ENCODE measurements at regions not wholly inside any gene's neighbourhood (a gene's known extent, or its start where the extent isn't known, plus 50 kb on each side); places are given as distances from the start of the nearest gene placed in this dataset.

DNA sequence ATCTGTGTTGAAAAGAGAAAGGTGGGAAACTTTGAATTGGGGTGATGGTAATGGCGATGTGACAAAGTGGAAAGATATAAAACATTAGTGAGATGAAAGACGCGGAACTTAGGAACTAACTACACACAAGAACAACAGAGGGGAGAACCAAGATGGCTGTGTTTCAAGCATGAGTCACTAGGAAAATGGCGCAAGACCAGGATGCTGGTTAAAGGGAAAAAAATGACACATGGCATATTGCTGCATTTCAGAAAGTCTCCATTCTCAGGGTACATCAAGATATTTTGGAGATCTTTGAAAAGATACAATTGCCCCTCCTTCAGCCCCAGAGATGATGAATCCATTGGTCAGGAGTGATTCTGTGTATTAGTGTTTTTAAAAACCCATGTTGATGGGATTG lies 164.4 kb downstream of the FBXO8 start:
- no peak overlapping the region for H2BK20ac ChIP-seq (ENCODE audit: low read length)
- ChIA-PET CTCF (ENCODE audit: partially characterized antibody) (interaction anchor here (0.7 to 2.1 kb wide), 9 partner anchors 8 to 129 kb away, joined by 3 to 24 read pairs (median 5); no protein-coding TSS in a partner anchor), POLR2A (ENCODE audit: partially characterized antibody) (no interaction called here)
- no peak overlapping the region for H3K4ac ChIP-seq (replicated peaks; ENCODE audit: insufficient read length, low read depth, low read length)
- no peak overlapping the region for H2AFZ ChIP-seq (ENCODE audit: low read length)
- H3K9ac ChIP-seq (replicated peaks in 1 of 4; ENCODE audit: extremely low read depth in 1 of 4, low read depth in 3 of 4, low read length in 3 of 4), result no peak overlapping the region
- H4K8ac ChIP-seq (ENCODE audit: extremely low read depth, insufficient read depth, low read length), result no peak overlapping the region
- H3K27ac ChIP-seq (ENCODE audit: low read depth, low read length), result no peak overlapping the region
- H4K91ac ChIP-seq (replicated peaks; ENCODE audit: insufficient read length, low read length), result no peak overlapping the region
- H3K4me3 ChIP-seq (ENCODE audit: extremely low read depth in 1 of 4, insufficient read depth in 2 of 4, low read depth in 3 of 4, low read length in 4 of 4), result no peak overlapping the region
- H3K23ac ChIP-seq (ENCODE audit: insufficient read length), result no peak overlapping the region
- no peaks in the 10 kb centered on the region for H3K9me3 ChIP-seq (ENCODE audit: insufficient read depth in 2 of 2, low read depth in 1 of 2, low read length in 1 of 2)
- no peak overlapping the region for H2BK5ac ChIP-seq (ENCODE audit: low read depth, low read length)
- H3K18ac ChIP-seq (ENCODE audit: extremely low read depth, low read length), result no peak overlapping the region
- DNase-seq (ENCODE audit: low read depth in 1 of 2, low spot score in 2 of 2) (no peak), FAIRE-seq (no peak)
- H3K23me2 ChIP-seq (ENCODE audit: low read depth, low read length), result no peaks in the 10 kb centered on the region
- H3K27me3 ChIP-seq (replicated peaks in 1 of 4; ENCODE audit: control insufficient read depth in 3 of 4, extremely low read depth in 1 of 4, insufficient read depth in 3 of 4, low read length in 3 of 4), result no peaks in the 10 kb centered on the region
- H3K14ac ChIP-seq (ENCODE audit: insufficient read length), result no peak overlapping the region
- H2BK12ac ChIP-seq (ENCODE audit: low read depth, low read length), result no peak overlapping the region
- H2BK120ac ChIP-seq (replicated peaks; ENCODE audit: low read depth, low read length), result no peak overlapping the region
- H2BK15ac ChIP-seq (ENCODE audit: low read length), result no peak overlapping the region
- H4K20me1 ChIP-seq (replicated peaks in 1 of 2; ENCODE audit: control insufficient read depth in 1 of 2, insufficient read depth in 2 of 2, low read length in 2 of 2), result no peaks in the 10 kb centered on the region
- no peaks in the 10 kb centered on the region for H3K36me3 ChIP-seq (ENCODE audit: control insufficient read depth in 2 of 4, insufficient read depth in 4 of 4, low read length in 3 of 4)
- no peak overlapping the region for H2AK5ac ChIP-seq (ENCODE audit: low read depth, low read length)
- no peak overlapping the region for H4K5ac ChIP-seq (ENCODE audit: insufficient read length, low read depth, low read length)
- no peak overlapping the region for H3K56ac ChIP-seq (replicated peaks; ENCODE audit: insufficient read length, low read depth, low read length)
- no peaks in the 10 kb centered on the region for H3K79me2 ChIP-seq (ENCODE audit: control insufficient read depth in 1 of 2, insufficient read depth in 2 of 2, low read length in 2 of 2)
- no peaks in the 10 kb centered on the region for H3K4me1 ChIP-seq (replicated peaks in 1 of 4; ENCODE audit: control insufficient read depth in 3 of 4, insufficient read depth in 4 of 4, low read length in 3 of 4)
- TF ChIP-seq MAFK (IDR thresholded peaks at IDR 0.05; ENCODE audit: low read depth, low read length), result no peak
- TF ChIP-seq EZH2 (IDR thresholded peaks at IDR 0.05; ENCODE audit: low read depth, low read length, severe bottlenecking), result no peak
- TF ChIP-seq RBBP5 (IDR thresholded peaks at IDR 0.05; ENCODE audit: borderline replicate concordance, low read depth, low read length), result no peak
- no peak for TF ChIP-seq HDAC6 (IDR thresholded peaks at IDR 0.05; ENCODE audit: low read depth, low read length)
- no peak for TF ChIP-seq PHF8 (conservative IDR thresholded peaks at IDR 0.05; ENCODE audit: low read depth, low read length)
- no peak for TF ChIP-seq RXRA (IDR thresholded peaks at IDR 0.05; ENCODE audit: insufficient read depth, low read depth, low read length)
- no peak for TF ChIP-seq RNF2 (IDR thresholded peaks at IDR 0.05; ENCODE audit: borderline replicate concordance, low read depth, low read length, missing control alignments, poor library complexity, severe bottlenecking)
- TF ChIP-seq POU5F1 (IDR thresholded peaks at IDR 0.05; ENCODE audit: low read depth, low read length), result no peak
- no peak for TF ChIP-seq RFX5 (IDR thresholded peaks at IDR 0.05; ENCODE audit: borderline replicate concordance, low read depth, low read length)
- no peak for TF ChIP-seq SIN3A (conservative IDR thresholded peaks at IDR 0.05 in 1 of 2, IDR thresholded peaks at IDR 0.05 in 1 of 2; ENCODE audit: low read depth in 1 of 2, low read length in 2 of 2)
- TF ChIP-seq HDAC2 (IDR thresholded peaks at IDR 0.05; ENCODE audit: borderline replicate concordance in 1 of 2, low read depth in 2 of 2, low read length in 2 of 2), result no peak
- WGBS, 2 experiments (ENCODE audit: extremely low coverage in 1 of 2, insufficient coverage in 1 of 2, insufficient read length in 1 of 2, insufficient replicate concordance in 2 of 2, low coverage in 1 of 2, low lambda C conversion rate in 2 of 2, missing lambda C conversion rate in 1 of 2), result 75% methylated on average over 4 of the region's 4 CpGs; no CpG with 5 or more reads in 1 of the 2 experiments
- H3K4me2 ChIP-seq (ENCODE audit: insufficient read depth in 1 of 2, low read depth in 2 of 2, low read length in 2 of 2), result no peak overlapping the region
- H3K79me1 ChIP-seq (ENCODE audit: low read depth, low read length), result no peaks in the 10 kb centered on the region
